Dendritic cell treated with granulocyte-macrophage colony-stimulating factor and Interleukin-4, amounts not matched to agents 40 ng/mL and 50 ng/mL, for 4 days (primary cell): ENCODE measurements at regions not wholly inside any gene's neighbourhood (a gene's known extent, or its start where the extent isn't known, plus 50 kb on each side); places are given as distances from the start of the nearest gene placed in this dataset.

Experiments
- H3K27ac Mint-ChIP-seq: one replicate; pipeline ENCODE4 v1.8.0; 2022; ENCODE audit warnings: mild to moderate bottlenecking, mixed read lengths
- H3K27me3 Mint-ChIP-seq: one replicate; pipeline ENCODE4 v1.8.0; 2022; ENCODE audit warnings: mild to moderate bottlenecking, mixed read lengths
- H3K36me3 Mint-ChIP-seq: one replicate; pipeline ENCODE4 v1.8.0; 2022; ENCODE audit warnings: low read depth, mixed read lengths
- H3K4me1 Mint-ChIP-seq: one replicate; pipeline ENCODE4 v1.8.0; 2022; ENCODE audit warnings: low read depth, mixed read lengths
- H3K4me3 Mint-ChIP-seq: one replicate; pipeline ENCODE4 v1.8.0; 2022; ENCODE audit warnings: mild to moderate bottlenecking, moderate library complexity, mixed read lengths
- H3K9me3 Mint-ChIP-seq: one replicate; pipeline ENCODE4 v1.8.0; 2022; ENCODE audit warnings: mixed read lengths
- intact Hi-C: fragments of 100-400 bp; cut with micrococcal nuclease; formaldehyde crosslinking; loops from one replicate; pipeline ENCODE4 v1.15.0; 2022

DNA sequence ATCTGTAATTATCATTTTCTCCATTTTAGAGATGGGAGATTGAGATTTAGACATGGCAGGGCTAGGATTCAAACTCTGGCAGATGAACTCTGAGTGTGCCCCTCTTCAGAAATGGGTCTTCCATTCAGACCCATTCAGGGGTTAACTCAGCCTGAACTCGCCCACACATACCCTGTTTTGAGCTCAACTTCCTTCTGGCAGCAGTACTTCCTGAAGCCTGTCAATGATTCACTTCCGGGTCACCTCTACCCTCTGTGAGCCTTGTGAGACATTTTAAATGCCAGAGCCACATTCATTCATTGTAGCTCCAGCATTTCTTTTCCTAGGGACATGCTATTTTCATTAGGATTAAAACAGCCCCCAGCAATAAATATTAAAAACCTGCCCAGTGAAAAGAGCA lies 209.3 kb upstream of the SLC24A2 start:
- Mint-ChIP-seq H3K4me1 (no peaks in the 10 kb centered on the region), H3K9me3 (peaks cover 9% of the 10 kb centered on the region), H3K4me3 (no peak overlapping the region), H3K36me3 (no peaks in the 10 kb centered on the region), H3K27me3 (no peaks in the 10 kb centered on the region), H3K27ac (no peak overlapping the region)
- intact Hi-C loops = no loop called here

GRCh38 chr9:19995619-19996018 lies 206.8 kb upstream of the SLC24A2 start:
- no peaks in the 10 kb centered on the region for H3K27me3 Mint-ChIP-seq
- H3K4me1 Mint-ChIP-seq = no peaks in the 10 kb centered on the region
- intact Hi-C loops = no loop called here
- H3K27ac Mint-ChIP-seq = no peak overlapping the region
- no peak overlapping the region for H3K4me3 Mint-ChIP-seq
- peaks cover 9% of the 10 kb centered on the region for H3K9me3 Mint-ChIP-seq
- no peaks in the 10 kb centered on the region for H3K36me3 Mint-ChIP-seq

DNA sequence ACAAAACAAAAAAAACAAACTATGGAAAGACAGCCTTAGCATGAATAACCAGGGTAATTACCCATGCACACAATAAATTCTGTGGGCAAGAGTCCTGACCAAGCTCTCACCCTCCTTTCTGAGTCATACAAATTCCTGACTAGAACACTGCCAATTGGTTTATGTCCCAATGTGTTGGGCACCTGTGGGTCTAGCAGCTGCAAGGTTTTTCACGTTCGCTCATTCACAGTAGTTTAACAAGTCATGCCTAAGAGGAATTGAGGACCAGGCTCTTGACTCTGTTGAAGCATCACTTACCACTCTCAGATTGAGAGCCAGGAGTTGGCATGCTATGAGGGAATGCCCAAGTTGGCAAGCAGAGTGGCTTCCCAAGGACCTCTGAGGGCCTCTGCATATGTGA lies 205.5 kb upstream of the SLC24A2 start:
- Mint-ChIP-seq H3K4me1 (no peaks in the 10 kb centered on the region), H3K9me3 (peaks cover 9% of the 10 kb centered on the region), H3K4me3 (no peak overlapping the region), H3K36me3 (no peaks in the 10 kb centered on the region), H3K27me3 (no peaks in the 10 kb centered on the region), H3K27ac (no peak overlapping the region)
- intact Hi-C loops = no loop called here

GRCh38 chr9:19992556-19992955 lies 203.7 kb upstream of the SLC24A2 start:
- intact Hi-C loops = no loop called here
- no peaks in the 10 kb centered on the region for H3K4me1 Mint-ChIP-seq
- no peaks in the 10 kb centered on the region for H3K27me3 Mint-ChIP-seq
- H3K9me3 Mint-ChIP-seq = no peaks in the 10 kb centered on the region
- H3K36me3 Mint-ChIP-seq = no peaks in the 10 kb centered on the region
- H3K4me3 Mint-ChIP-seq = no peak overlapping the region
- no peak overlapping the region for H3K27ac Mint-ChIP-seq

DNA sequence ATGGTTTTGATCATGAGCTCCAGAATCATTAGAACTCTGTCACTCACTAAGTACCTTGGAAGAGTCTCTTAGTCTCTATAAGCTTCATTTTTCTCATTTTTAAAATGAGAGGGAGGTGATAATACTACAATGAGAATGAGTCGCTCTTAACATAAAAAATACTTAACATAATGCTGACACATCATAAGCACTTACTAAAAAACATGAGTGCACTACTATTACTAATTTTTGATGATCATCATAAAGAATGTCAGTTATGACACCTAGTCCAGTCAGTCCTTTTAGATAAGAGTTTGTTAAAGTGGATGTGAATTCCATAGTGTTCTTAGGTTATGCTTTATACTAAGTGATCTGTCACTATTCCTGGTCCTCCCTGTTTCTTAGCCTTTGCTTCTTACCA lies 200.4 kb upstream of the SLC24A2 start:
- H3K27me3 Mint-ChIP-seq = no peaks in the 10 kb centered on the region
- H3K4me1 Mint-ChIP-seq = no peaks in the 10 kb centered on the region
- H3K4me3 Mint-ChIP-seq = no peak overlapping the region
- no peaks in the 10 kb centered on the region for H3K36me3 Mint-ChIP-seq
- intact Hi-C loops = no loop called here
- H3K9me3 Mint-ChIP-seq = no peaks in the 10 kb centered on the region
- H3K27ac Mint-ChIP-seq = no peak overlapping the region

GRCh38 chr9:19988281-19988680 lies 199.4 kb upstream of the SLC24A2 start:
- H3K27me3 Mint-ChIP-seq = no peaks in the 10 kb centered on the region
- H3K27ac Mint-ChIP-seq = no peak overlapping the region
- no peaks in the 10 kb centered on the region for H3K9me3 Mint-ChIP-seq
- no peaks in the 10 kb centered on the region for H3K36me3 Mint-ChIP-seq
- no peaks in the 10 kb centered on the region for H3K4me1 Mint-ChIP-seq
- H3K4me3 Mint-ChIP-seq = no peak overlapping the region
- intact Hi-C loops = no loop called here

DNA sequence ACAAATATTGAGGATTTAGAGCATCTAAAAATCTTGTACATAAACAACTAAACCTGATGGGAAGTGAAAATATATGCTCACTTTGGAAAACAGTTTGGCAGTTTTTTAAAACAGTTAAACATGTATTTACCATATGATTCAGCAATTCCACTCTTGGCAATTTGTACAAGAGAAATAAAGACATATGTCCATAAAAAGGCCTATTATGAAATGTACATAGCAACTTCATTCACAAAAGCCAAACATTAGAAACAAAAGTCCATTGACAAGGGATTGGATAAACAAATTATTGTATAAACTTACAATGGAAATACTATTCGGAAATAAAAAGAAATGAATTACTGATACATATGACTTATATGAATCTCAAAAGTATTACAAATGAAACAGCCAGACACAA lies 196.2 kb upstream of the SLC24A2 start:
- H3K4me3 Mint-ChIP-seq = no peak overlapping the region
- intact Hi-C loops = no loop called here
- no peaks in the 10 kb centered on the region for H3K9me3 Mint-ChIP-seq
- H3K4me1 Mint-ChIP-seq = no peaks in the 10 kb centered on the region
- no peaks in the 10 kb centered on the region for H3K36me3 Mint-ChIP-seq
- H3K27me3 Mint-ChIP-seq = no peaks in the 10 kb centered on the region
- no peak overlapping the region for H3K27ac Mint-ChIP-seq

DNA sequence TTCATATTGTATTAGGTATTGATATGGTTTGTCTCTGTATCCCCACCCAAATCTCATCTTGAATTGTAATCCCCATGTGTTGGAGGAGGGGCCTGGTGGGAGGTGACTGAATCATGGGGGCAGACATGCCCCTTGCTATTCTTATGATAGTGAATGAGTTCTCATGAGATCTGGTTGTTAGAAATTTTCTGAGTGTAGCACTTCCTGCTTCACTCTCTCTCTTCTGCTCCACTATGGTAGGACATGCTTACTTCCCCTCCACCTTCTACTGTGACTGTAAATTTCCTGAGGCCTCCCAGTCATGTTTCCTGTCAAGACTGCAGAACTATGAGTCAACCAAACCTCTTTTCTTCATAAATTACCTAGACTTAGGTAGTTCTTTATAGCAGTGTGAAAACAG lies 187.4 kb upstream of the SLC24A2 start:
- Mint-ChIP-seq H3K36me3 (no peaks in the 10 kb centered on the region), H3K27me3 (no peaks in the 10 kb centered on the region), H3K4me3 (no peak overlapping the region), H3K4me1 (no peaks in the 10 kb centered on the region), H3K27ac (no peak overlapping the region), H3K9me3 (no peaks in the 10 kb centered on the region)
- intact Hi-C loops = no loop called here

GRCh38 chr9:19975499-19975898 lies 186.7 kb upstream of the SLC24A2 start:
- H3K36me3 Mint-ChIP-seq = no peaks in the 10 kb centered on the region
- H3K27me3 Mint-ChIP-seq = no peaks in the 10 kb centered on the region
- H3K27ac Mint-ChIP-seq = no peak overlapping the region
- intact Hi-C loops = no loop called here
- no peaks in the 10 kb centered on the region for H3K9me3 Mint-ChIP-seq
- H3K4me1 Mint-ChIP-seq = no peaks in the 10 kb centered on the region
- no peak overlapping the region for H3K4me3 Mint-ChIP-seq

DNA sequence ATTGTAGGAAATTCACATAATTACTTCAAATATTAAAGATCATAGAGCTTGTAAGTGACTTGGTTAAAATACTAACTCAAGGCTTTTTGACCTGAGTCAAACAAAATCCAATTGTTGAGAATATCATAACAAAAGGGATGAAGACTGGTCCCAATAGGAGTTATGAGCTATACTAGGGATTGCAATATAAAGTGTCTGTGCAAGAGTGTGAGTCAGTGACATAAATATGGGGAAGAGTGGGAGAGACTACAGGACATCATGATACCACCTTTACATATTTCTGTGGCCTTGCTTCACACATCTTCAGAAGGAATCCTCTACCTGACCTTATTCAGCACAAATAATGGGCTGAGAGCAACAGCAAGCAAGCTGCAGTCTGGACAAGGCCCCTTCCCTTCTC lies 180.9 kb upstream of the SLC24A2 start:
- intact Hi-C loops = no loop called here
- Mint-ChIP-seq H3K9me3 (no peaks in the 10 kb centered on the region), H3K36me3 (no peaks in the 10 kb centered on the region), H3K27me3 (no peaks in the 10 kb centered on the region), H3K4me1 (no peaks in the 10 kb centered on the region), H3K27ac (no peak overlapping the region), H3K4me3 (no peak overlapping the region)

GRCh38 chr9:19967888-19968459 lies 179.1 kb upstream of the SLC24A2 start:
- Mint-ChIP-seq H3K36me3 (no peaks in the 10 kb centered on the region), H3K27me3 (no peaks in the 10 kb centered on the region), H3K9me3 (no peaks in the 10 kb centered on the region), H3K4me1 (no peaks in the 10 kb centered on the region), H3K4me3 (no peak overlapping the region), H3K27ac (no peak overlapping the region)
- intact Hi-C loops = no loop called here

- Mint-ChIP-seq H3K4me3 (no peak overlapping the region), H3K4me1 (no peaks in the 10 kb centered on the region), H3K27me3 (no peaks in the 10 kb centered on the region), H3K9me3 (no peaks in the 10 kb centered on the region), H3K36me3 (no peaks in the 10 kb centered on the region), H3K27ac (no peak overlapping the region)
- intact Hi-C loops = no loop called here
Measured at GRCh38 chr9:19967216-19967887, 178.5 kb upstream of the SLC24A2 start.

DNA sequence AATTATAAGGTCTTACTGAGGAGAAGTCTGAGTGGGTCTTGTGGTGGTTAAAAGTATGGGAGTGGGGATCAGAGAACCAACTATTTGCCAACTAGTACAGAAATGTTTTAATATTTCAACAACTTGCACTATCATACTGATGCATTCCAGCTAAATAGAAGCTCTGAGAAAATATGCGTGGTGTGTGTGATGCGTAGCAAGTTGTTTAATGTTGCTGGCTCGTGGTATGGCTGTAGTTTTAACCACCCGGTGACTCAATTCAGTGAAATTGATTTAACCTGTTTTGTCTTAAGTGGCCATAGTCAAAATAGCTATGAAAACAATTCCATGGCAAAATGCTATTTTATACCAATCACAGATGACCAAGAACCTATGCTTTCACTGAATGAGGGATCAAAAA lies 176.5 kb upstream of the SLC24A2 start:
- no peaks in the 10 kb centered on the region for H3K4me1 Mint-ChIP-seq
- no peak overlapping the region for H3K27ac Mint-ChIP-seq
- no peaks in the 10 kb centered on the region for H3K27me3 Mint-ChIP-seq
- H3K36me3 Mint-ChIP-seq = no peaks in the 10 kb centered on the region
- H3K4me3 Mint-ChIP-seq = no peak overlapping the region
- H3K9me3 Mint-ChIP-seq = no peaks in the 10 kb centered on the region
- intact Hi-C loops = no loop called here

- Mint-ChIP-seq H3K9me3 (no peaks in the 10 kb centered on the region), H3K4me1 (peaks cover 4% of the 10 kb centered on the region), H3K27me3 (peaks cover 5% of the 10 kb centered on the region), H3K36me3 (no peaks in the 10 kb centered on the region), H3K4me3 (no peak overlapping the region), H3K27ac (no peak overlapping the region)
- intact Hi-C loops = no loop called here
Measured at GRCh38 chr9:19947996-19948395, 159.2 kb upstream of the SLC24A2 start.

DNA sequence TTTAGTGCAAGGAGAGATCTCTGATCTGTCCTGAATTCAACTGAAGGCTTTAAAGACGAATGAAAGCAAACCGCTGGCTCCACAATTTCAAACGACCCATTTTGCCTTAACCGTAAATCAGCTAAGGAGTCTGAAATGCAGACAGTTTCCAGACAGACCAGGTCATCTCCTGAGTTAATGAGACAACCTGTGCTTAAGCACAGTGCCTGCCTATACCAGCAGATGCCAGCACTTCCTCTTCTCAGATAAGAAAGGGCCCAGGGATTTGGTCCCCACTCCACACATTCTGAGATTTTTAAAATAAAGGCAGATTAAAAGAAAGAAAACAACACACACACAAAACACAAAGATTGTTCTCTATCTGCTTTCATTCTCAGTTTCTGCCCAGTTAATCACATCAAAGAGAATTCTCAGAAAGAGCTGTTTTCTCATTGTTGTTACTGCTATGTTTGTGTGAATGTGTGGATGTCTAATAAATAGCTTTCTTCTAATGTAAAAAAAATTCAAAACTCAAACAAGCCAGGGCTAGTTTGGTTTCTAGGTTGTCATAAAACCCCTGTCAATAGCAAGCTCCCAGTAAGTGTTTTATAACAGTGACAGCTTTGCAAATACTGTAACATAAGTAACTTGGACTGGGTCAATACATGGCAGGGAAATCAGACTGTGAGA lies 157.7 kb upstream of the SLC24A2 start:
- intact Hi-C loops = no loop called here
- peaks cover 5% of the 10 kb centered on the region for H3K27me3 Mint-ChIP-seq
- H3K27ac Mint-ChIP-seq = no peak overlapping the region
- no peak overlapping the region for H3K4me3 Mint-ChIP-seq
- H3K4me1 Mint-ChIP-seq = peaks cover 4% of the 10 kb centered on the region
- H3K9me3 Mint-ChIP-seq = no peaks in the 10 kb centered on the region
- H3K36me3 Mint-ChIP-seq = no peaks in the 10 kb centered on the region
